Mesendoderm (in vitro differentiated cells): ENCODE measurements at regions not wholly inside any gene's neighbourhood (a gene's known extent, or its start where the extent isn't known, plus 50 kb on each side); places are given as distances from the start of the nearest gene placed in this dataset.

Source experiments
- DNase-seq: peaks from one replicate; pipeline ENCODE4 v3.0.0; 2013
- H2AK5ac ChIP-seq: 2 replicates; pipeline ENCODE4 v1.6.1; 2013; ENCODE audit warnings: low read length, inconsistent platforms
- H2BK120ac ChIP-seq: 2 replicates; pipeline ENCODE4 v1.6.1; 2013; ENCODE audit warnings: low read depth, mild to moderate bottlenecking, low read length, moderate library complexity, mixed read lengths
- H2BK15ac ChIP-seq: replicated peaks from 2 replicates; pipeline ENCODE4 v1.6.1; 2013; ENCODE audit warnings: low read depth, mild to moderate bottlenecking, moderate library complexity
- H2BK5ac ChIP-seq: 2 replicates; pipeline ENCODE4 v1.6.1; 2013; ENCODE audit warnings: low read length, inconsistent platforms
- H3K18ac ChIP-seq: 2 replicates; pipeline ENCODE4 v1.6.1; 2013; ENCODE audit warnings: mild to moderate bottlenecking, low read length, mixed read lengths
- H3K23ac ChIP-seq: one replicate; pipeline ENCODE4 v1.6.1; 2013; ENCODE audit warnings: low read length
- H3K27ac ChIP-seq: 2 replicates; pipeline ENCODE4 v1.5.1; 2013; ENCODE audit warnings: low read depth, mild to moderate bottlenecking, inconsistent platforms, low read length, moderate library complexity
- H3K27me3 ChIP-seq: 2 replicates; pipeline ENCODE4 v1.6.1; 2013; ENCODE audit warnings: low read length, control low read depth, mild to moderate bottlenecking, inconsistent platforms; ENCODE audit not compliant: insufficient read depth, poor library complexity
- H3K36me3 ChIP-seq: 2 replicates; pipeline ENCODE4 v1.6.1; 2013; ENCODE audit warnings: low read length, inconsistent platforms; ENCODE audit not compliant: control insufficient read depth, insufficient read depth
- H3K4ac ChIP-seq: one replicate; pipeline ENCODE4 v1.6.1; 2013; ENCODE audit warnings: low read depth, mild to moderate bottlenecking, low read length, moderate library complexity
- H3K4me1 ChIP-seq: 2 replicates; pipeline ENCODE4 v1.6.1; 2013; ENCODE audit warnings: low read depth, low read length, inconsistent platforms; ENCODE audit not compliant: control insufficient read depth
- H3K4me2 ChIP-seq: 2 replicates; pipeline ENCODE4 v1.6.1; 2013; ENCODE audit warnings: low read length
- H3K4me3 ChIP-seq: 2 replicates; pipeline ENCODE4 v1.5.1; 2013; ENCODE audit warnings: mild to moderate bottlenecking, low read length
- H3K56ac ChIP-seq: one replicate; pipeline ENCODE4 v1.6.1; 2013; ENCODE audit warnings: low read length
- H3K79me1 ChIP-seq: 2 replicates; pipeline ENCODE4 v1.6.1; 2013; ENCODE audit warnings: low read length, inconsistent platforms
- H3K79me2 ChIP-seq: 2 replicates; pipeline ENCODE4 v1.6.1; 2013; ENCODE audit warnings: mild to moderate bottlenecking, low read length; ENCODE audit not compliant: control insufficient read depth, insufficient read depth
- H3K9ac ChIP-seq: 2 replicates; pipeline ENCODE4 v1.6.1; 2013; ENCODE audit warnings: low read length, inconsistent platforms
- H4K5ac ChIP-seq: one replicate; pipeline ENCODE4 v1.6.1; 2013; ENCODE audit warnings: low read length
- H4K8ac ChIP-seq: one replicate; pipeline ENCODE4 v1.6.1; 2013; ENCODE audit warnings: low read depth, mild to moderate bottlenecking, control low read depth, low read length, moderate library complexity
- WGBS: extraction: QIAGEN DNeasy Blood & Tissue Kit; methylation state at CpG from one replicate; pipeline ENCODE4 v1.1.7; 2013; ENCODE audit warnings: low lambda C conversion rate, missing lambda C conversion rate; ENCODE audit not compliant: insufficient coverage; ENCODE audit errors: extremely low coverage; 5-methylcytosine and 5-hydroxymethylcytosine counted together

DNA sequence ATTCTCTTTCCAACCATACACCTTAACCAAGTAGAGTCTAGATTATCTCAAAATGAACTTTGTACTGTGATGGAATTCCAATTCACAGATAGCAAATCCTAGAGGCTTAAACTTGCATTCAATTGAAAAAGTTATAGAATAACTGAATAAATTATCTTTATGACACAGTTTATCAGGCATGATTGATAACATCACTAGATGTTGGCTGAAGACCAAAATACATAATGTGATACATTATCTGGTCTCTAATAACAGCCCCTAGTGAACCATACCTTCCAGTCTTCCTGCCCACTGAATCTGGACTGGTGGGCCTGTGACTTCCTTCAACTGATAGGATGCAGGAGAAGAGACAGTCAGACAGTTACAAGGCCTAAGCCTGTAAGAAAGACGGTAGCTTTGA lies 165.2 kb upstream of the CMC1 start:
- no peak overlapping the region for H2BK5ac ChIP-seq
- no peak overlapping the region for H3K4me2 ChIP-seq
- H2BK120ac ChIP-seq: no peak overlapping the region
- H4K8ac ChIP-seq: no peak overlapping the region
- no peaks in the 10 kb centered on the region for H3K79me1 ChIP-seq
- WGBS: no CpG with 5 or more reads among the region's 1 CpG
- no peak overlapping the region for H3K9ac ChIP-seq
- H3K36me3 ChIP-seq: no peaks in the 10 kb centered on the region
- no peak overlapping the region for H2AK5ac ChIP-seq
- DNase-seq: no peak
- no peaks in the 10 kb centered on the region for H3K79me2 ChIP-seq
- no peak overlapping the region for H3K23ac ChIP-seq
- H3K27ac ChIP-seq: no peak overlapping the region
- H2BK15ac ChIP-seq: no peak overlapping the region
- no peaks in the 10 kb centered on the region for H3K27me3 ChIP-seq
- no peak overlapping the region for H3K18ac ChIP-seq
- no peak overlapping the region for H3K4me3 ChIP-seq
- H3K56ac ChIP-seq: no peak overlapping the region
- no peak overlapping the region for H3K4ac ChIP-seq
- H3K4me1 ChIP-seq: no peaks in the 10 kb centered on the region
- no peak overlapping the region for H4K5ac ChIP-seq

DNA sequence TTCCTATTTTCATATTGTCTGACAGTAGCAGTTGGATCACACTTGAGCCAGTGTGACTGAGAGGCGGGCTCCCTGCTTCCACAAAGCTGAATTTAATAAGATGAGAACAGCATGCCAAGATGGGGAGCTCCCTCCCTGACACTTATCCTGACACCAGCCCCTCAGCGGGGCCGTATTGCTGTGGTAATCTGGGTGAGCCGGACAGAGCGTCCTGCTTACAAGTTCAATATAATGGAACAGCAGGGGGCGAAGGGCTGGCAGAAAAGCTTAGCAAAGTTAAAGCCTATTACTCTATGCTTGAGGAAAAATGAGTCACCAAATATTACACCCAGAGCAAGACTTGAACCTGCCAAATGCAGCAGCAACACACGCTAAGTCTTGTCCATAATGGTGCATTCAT lies 163.8 kb upstream of the CMC1 start:
- WGBS: no CpG with 5 or more reads among the region's 7 CpGs
- no peak overlapping the region for H3K4ac ChIP-seq
- no peak overlapping the region for H2BK120ac ChIP-seq
- H3K27me3 ChIP-seq: no peaks in the 10 kb centered on the region
- no peak overlapping the region for H4K8ac ChIP-seq
- H3K4me3 ChIP-seq: no peak overlapping the region
- no peak overlapping the region for H3K4me2 ChIP-seq
- no peak overlapping the region for H3K27ac ChIP-seq
- H2BK15ac ChIP-seq: no peak overlapping the region
- H2AK5ac ChIP-seq: no peak overlapping the region
- H3K23ac ChIP-seq: no peak overlapping the region
- no peaks in the 10 kb centered on the region for H3K36me3 ChIP-seq
- H3K56ac ChIP-seq: no peak overlapping the region
- H2BK5ac ChIP-seq: no peak overlapping the region
- H3K18ac ChIP-seq: no peak overlapping the region
- no peaks in the 10 kb centered on the region for H3K79me1 ChIP-seq
- no peaks in the 10 kb centered on the region for H3K4me1 ChIP-seq
- H3K79me2 ChIP-seq: no peaks in the 10 kb centered on the region
- H4K5ac ChIP-seq: no peak overlapping the region
- DNase-seq: peak; percentile 32
- no peak overlapping the region for H3K9ac ChIP-seq

DNA sequence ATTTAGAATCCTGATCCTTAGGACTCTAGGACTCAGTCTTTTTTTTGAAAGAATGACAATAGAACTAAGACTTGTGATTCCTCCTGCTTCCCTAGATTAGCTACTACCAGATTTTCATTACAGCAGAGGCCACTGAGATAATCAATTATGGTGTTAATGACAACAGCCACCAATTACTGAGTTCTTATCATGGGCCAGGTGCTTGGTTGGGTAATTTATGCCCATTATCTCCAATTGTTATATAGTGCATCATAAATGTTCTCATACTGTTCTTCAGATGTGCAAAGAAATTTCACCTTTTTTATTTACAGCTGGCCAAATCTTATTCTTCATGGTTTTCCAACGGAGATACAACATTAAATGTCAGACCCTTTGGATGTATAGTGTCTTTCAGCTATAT lies 162.9 kb upstream of the CMC1 start:
- H3K18ac ChIP-seq: no peak overlapping the region
- H3K79me1 ChIP-seq: no peaks in the 10 kb centered on the region
- DNase-seq: no peak
- no peak overlapping the region for H2AK5ac ChIP-seq
- H4K8ac ChIP-seq: no peak overlapping the region
- no peaks in the 10 kb centered on the region for H3K36me3 ChIP-seq
- no peak overlapping the region for H2BK15ac ChIP-seq
- H3K4ac ChIP-seq: no peak overlapping the region
- H3K9ac ChIP-seq: no peak overlapping the region
- H3K4me1 ChIP-seq: no peaks in the 10 kb centered on the region
- no peak overlapping the region for H3K27ac ChIP-seq
- H4K5ac ChIP-seq: no peak overlapping the region
- no peaks in the 10 kb centered on the region for H3K79me2 ChIP-seq
- no peak overlapping the region for H3K56ac ChIP-seq
- H3K4me3 ChIP-seq: no peak overlapping the region
- no peak overlapping the region for H2BK5ac ChIP-seq
- no peak overlapping the region for H2BK120ac ChIP-seq
- no peak overlapping the region for H3K4me2 ChIP-seq
- WGBS: no CpG with 5 or more reads among the region's 1 CpG
- H3K23ac ChIP-seq: no peak overlapping the region
- H3K27me3 ChIP-seq: no peaks in the 10 kb centered on the region

DNA sequence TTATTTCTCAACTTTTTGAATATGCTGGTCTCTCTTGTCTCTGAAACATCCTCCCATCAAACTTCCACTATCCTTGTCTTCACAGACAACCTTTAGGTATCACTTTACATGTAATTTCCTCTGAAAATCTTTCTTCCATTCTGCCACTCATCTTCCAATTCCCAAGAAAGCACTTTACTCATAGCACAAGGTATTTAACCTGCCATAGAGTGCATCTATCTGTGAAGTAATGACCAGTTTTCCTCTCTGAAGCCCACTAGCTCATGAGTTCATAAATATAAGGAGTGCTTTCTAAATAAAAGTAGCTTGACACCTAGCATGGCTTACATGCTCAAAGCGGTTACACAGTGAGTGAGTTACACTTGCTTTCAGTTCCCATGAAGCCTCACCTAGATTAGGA lies 160.7 kb upstream of the CMC1 start:
- H3K4me1 ChIP-seq: no peaks in the 10 kb centered on the region
- H3K9ac ChIP-seq: no peak overlapping the region
- no peak overlapping the region for H3K4me2 ChIP-seq
- H3K56ac ChIP-seq: no peak overlapping the region
- H3K79me1 ChIP-seq: no peaks in the 10 kb centered on the region
- no peak overlapping the region for H2AK5ac ChIP-seq
- no peak overlapping the region for H2BK5ac ChIP-seq
- no peak overlapping the region for H3K4me3 ChIP-seq
- H3K79me2 ChIP-seq: no peaks in the 10 kb centered on the region
- WGBS: no CpG with 5 or more reads among the region's 1 CpG
- no peak overlapping the region for H3K23ac ChIP-seq
- H3K18ac ChIP-seq: no peak overlapping the region
- no peaks in the 10 kb centered on the region for H3K36me3 ChIP-seq
- no peak overlapping the region for H4K5ac ChIP-seq
- H4K8ac ChIP-seq: no peak overlapping the region
- no peaks in the 10 kb centered on the region for H3K27me3 ChIP-seq
- no peak overlapping the region for H2BK120ac ChIP-seq
- DNase-seq: peak; percentile 3
- no peak overlapping the region for H2BK15ac ChIP-seq
- H3K27ac ChIP-seq: no peak overlapping the region
- no peak overlapping the region for H3K4ac ChIP-seq

DNA sequence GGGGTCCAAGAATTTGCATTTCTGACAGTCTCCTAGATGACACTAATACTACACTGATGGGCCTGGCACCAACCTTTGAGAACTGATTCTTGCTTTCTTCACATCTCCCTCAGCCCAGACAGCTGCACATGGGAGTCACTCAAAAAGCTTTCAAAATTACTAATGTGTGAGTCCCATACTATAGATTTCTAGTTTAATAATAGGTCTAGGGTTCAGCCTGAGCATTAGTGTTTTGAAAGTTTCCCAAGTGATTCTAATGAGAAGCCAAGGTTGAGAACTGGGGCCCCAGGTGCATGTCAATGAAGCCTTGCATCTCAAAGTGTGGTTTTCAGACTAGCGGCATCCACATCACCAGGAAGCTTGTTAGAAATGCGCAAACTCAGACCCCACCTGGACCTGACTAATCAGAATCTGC lies 159.9 kb upstream of the CMC1 start:
- Histone ChIP-seq H3K4me2 (no peak overlapping the region), H2AK5ac (no peak overlapping the region), H3K56ac (no peak overlapping the region), H3K9ac (no peak overlapping the region), H3K4ac (no peak overlapping the region), H3K4me3 (no peak overlapping the region), H3K23ac (no peak overlapping the region), H3K79me2 (no peaks in the 10 kb centered on the region), H3K27me3 (no peaks in the 10 kb centered on the region), H2BK120ac (no peak overlapping the region), H3K79me1 (no peaks in the 10 kb centered on the region), H2BK5ac (no peak overlapping the region), H4K8ac (no peak overlapping the region), H3K27ac (no peak overlapping the region), H2BK15ac (no peak overlapping the region), H3K4me1 (no peaks in the 10 kb centered on the region), H3K18ac (no peak overlapping the region), H4K5ac (no peak overlapping the region), H3K36me3 (no peaks in the 10 kb centered on the region)
- no CpG with 5 or more reads among the region's 2 CpGs for WGBS
- DNase-seq: peak; percentile 9

DNA sequence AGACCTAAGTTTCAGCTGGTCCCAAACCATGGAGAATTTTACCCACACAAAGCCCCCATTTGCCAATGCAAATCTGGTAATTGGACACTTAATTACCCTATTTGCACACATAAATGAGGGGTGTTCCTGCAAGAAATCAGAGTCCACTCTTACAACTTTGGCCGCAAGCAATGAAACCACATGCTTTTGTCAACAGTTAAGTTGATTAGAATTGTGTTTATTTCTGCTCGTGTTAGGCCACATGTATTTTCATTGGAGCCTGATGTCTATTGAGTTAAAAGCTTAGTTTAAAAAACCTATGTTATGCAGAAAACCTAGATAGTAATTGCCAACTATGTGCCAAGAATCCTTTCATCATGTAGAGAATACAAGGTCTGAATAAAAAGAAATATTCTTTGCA lies 153.8 kb upstream of the CMC1 start:
- Histone ChIP-seq H3K36me3 (no peaks in the 10 kb centered on the region), H2BK15ac (no peak overlapping the region), H3K79me1 (no peaks in the 10 kb centered on the region), H3K27me3 (no peaks in the 10 kb centered on the region), H2BK120ac (no peak overlapping the region), H3K56ac (no peak overlapping the region), H3K9ac (no peak overlapping the region), H3K18ac (no peak overlapping the region), H3K4me1 (no peaks in the 10 kb centered on the region), H3K4ac (no peak overlapping the region), H2AK5ac (no peak overlapping the region), H3K27ac (no peak overlapping the region), H2BK5ac (no peak overlapping the region), H4K8ac (no peak overlapping the region), H3K4me2 (no peak overlapping the region), H3K23ac (no peak overlapping the region), H4K5ac (no peak overlapping the region), H3K79me2 (no peaks in the 10 kb centered on the region), H3K4me3 (no peak overlapping the region)
- no peak for DNase-seq
- no CpG with 5 or more reads among the region's 2 CpGs for WGBS
